AG04449 (cell line): ENCODE measurements at regions not wholly inside any gene's neighbourhood (a gene's known extent, or its start where the extent isn't known, plus 50 kb on each side); places are given as distances from the start of the nearest gene placed in this dataset.

Experiments
- CTCF ChIA-PET: fragments of 350-600 bp; formaldehyde crosslinking; extraction: SDS; loops from one replicate; lab custom pipeline; 2021; ENCODE audit warnings: antibody characterized with exemption; lab: Yijun Ruan, JAX
- POLR2A ChIA-PET: fragments of 400-600, 350-600 bp; formaldehyde crosslinking; extraction: SDS; loops from one replicate; lab custom pipeline; 2020; ENCODE audit warnings: antibody characterized with exemption, inconsistent platforms; lab: Yijun Ruan, JAX
- DNase-seq: peaks from one replicate; pipeline ENCODE4 v3.0.0-alpha.2; 2010; ENCODE audit warnings: low read depth, low spot score
- H3K4me3 ChIP-seq: 2 replicates; pipeline ENCODE4 v1.5.1; 2011; ENCODE audit warnings: low read depth, mild to moderate bottlenecking, control low read depth, low read length
- TF ChIP-seq, protein P1 (sequence below): IDR thresholded peaks from one replicate; pipeline ENCODE4 v1.5.1; 2011; ENCODE audit warnings: mild to moderate bottlenecking, moderate library complexity, low read length, control low read depth, inconsistent platforms; ENCODE audit not compliant: insufficient read depth; ENCODE audit errors: missing control alignments

GRCh38 chr2:14803994-14804393, 171.5 kb downstream of the LRATD1 start:
- no peak for DNase-seq
- ChIA-PET CTCF (no interaction called here), POLR2A (no interaction called here)
- TF ChIP-seq, protein P1, sequence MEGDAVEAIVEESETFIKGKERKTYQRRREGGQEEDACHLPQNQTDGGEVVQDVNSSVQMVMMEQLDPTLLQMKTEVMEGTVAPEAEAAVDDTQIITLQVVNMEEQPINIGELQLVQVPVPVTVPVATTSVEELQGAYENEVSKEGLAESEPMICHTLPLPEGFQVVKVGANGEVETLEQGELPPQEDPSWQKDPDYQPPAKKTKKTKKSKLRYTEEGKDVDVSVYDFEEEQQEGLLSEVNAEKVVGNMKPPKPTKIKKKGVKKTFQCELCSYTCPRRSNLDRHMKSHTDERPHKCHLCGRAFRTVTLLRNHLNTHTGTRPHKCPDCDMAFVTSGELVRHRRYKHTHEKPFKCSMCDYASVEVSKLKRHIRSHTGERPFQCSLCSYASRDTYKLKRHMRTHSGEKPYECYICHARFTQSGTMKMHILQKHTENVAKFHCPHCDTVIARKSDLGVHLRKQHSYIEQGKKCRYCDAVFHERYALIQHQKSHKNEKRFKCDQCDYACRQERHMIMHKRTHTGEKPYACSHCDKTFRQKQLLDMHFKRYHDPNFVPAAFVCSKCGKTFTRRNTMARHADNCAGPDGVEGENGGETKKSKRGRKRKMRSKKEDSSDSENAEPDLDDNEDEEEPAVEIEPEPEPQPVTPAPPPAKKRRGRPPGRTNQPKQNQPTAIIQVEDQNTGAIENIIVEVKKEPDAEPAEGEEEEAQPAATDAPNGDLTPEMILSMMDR = no peak
- no peak overlapping the region for H3K4me3 ChIP-seq

DNA sequence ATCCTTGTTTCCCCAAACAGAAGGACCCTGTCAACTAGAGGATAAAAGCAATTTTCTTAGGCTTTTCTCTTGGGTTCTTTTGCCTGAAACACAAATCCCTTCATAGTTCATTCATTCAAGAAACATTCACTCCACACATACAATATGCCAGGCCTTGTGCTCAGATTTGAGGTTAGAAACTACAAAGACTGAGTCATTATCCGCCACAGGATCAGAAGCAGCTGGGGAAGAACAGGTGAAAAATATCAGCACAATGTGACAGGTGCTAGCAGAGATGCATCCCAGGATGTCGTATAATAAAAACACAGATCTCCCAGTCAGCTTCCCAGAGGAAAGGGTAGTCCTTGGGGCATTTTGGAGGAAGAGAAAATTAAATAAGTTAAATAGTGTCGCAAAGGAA, 172.4 kb downstream of the LRATD1 start:
- CTCF ChIA-PET = no interaction called here
- POLR2A ChIA-PET = no interaction called here
- no peak overlapping the region for H3K4me3 ChIP-seq
- no peak for DNase-seq
- TF ChIP-seq, protein P1 = no peak

DNA sequence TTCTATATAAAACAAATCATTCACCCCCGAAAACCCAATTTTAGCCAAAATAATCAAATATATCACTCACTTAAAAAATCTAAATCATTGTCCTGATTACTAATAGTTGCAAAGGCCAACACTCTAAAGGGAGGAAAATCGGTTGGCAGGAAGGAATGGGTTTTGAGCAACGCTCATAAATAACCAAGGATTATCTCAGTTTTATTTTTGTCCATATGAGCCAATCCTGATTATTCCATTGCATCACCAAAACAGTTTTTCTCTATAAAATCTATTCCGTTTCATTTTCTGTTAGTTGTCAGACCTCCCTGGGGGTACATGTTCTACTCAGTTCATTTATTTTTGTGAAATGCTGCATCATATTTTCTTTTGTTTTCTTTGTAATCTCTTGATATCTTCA, 174.1 kb downstream of the LRATD1 start:
- POLR2A ChIA-PET = no interaction called here
- CTCF ChIA-PET = no interaction called here
- TF ChIP-seq, protein P1 = no peak
- no peak for DNase-seq
- no peak overlapping the region for H3K4me3 ChIP-seq

DNA sequence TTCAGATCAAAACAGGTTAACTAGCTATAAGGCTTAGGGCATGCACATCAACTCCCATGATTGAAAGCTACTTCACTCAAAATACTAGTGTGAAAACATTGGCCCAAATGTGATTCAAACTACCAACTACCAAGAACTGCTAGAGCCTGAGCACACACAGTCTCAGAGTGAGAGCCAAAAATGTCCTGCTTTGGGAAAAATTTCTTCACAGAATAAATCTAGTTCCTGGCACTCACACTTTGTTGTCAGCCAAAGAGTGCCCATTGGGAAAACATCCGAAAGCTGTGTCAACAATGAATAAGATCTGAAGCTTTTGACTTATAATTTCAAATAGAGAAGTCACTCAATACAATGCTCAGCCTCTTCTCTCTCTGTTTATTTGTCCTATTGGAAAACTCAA, 182.7 kb downstream of the LRATD1 start:
- ChIA-PET POLR2A (no interaction called here), CTCF (no interaction called here)
- TF ChIP-seq, protein P1 = no peak
- no peak overlapping the region for H3K4me3 ChIP-seq
- DNase-seq = no peak

DNA sequence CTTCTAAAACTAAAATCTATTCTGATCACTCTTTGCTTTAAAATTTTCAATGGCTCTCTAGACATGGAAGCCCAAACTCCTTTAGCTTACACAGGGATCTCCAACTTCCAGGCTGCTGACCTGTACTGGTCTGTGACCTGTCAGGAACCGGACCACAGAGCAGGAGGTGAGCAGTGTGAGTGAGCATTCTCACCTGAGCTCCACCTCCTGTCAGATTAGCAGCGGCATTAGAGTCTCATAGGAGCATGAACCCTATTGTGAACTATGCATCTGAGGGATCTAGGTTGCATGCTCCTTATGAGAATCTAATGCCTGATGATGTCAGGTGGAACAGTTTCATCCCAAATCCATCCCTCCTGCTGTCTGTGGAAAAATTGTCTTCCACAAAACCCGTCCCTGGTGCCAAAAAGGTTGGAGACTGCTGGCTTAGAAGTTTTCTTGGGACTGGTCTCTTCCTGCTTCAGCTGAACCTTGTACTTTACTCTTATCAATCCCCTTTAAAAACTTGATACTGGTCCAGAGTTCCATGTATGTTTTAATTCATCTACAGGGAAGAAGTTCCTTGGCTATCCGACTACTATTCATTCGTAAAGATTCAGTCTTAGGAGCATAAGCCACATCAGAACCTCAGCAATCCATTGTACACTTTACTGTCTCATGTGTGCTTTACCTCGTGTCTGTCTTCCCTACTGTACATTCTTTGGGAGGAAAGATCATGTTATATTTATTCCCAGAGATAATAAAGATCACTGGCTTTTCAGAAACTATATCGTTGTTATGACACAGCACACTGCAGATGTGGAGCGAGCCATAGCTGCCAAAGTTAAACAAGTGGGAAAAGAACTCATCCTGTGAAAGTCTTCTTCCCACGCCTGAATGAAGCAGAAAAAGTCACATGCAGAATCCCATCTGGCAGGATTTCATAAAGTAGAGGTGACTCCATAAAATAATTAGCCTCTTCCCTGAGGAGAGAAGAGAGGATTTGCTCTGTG, 183.8 kb downstream of the LRATD1 start:
- ChIA-PET POLR2A (no interaction called here), CTCF (no interaction called here)
- TF ChIP-seq, protein P1 = no peak
- H3K4me3 ChIP-seq = no peak overlapping the region
- DNase-seq = no peak

- TF ChIP-seq, protein P1 = no peak
- H3K4me3 ChIP-seq = no peak overlapping the region
- DNase-seq = no peak
- ChIA-PET POLR2A (no interaction called here), CTCF (no interaction called here)
Measured at GRCh38 chr2:14817848-14818247, 185.3 kb downstream of the LRATD1 start.
